T-helper 1 cell treated with Interleukin-12 subunit alpha and Interleukin-12 subunit beta and Interleukin-4 antibody, amounts not matched to agents 30 μg/mL and 1 μg/mL, for 36 hours (primary cell): ENCODE measurements at regions not wholly inside any gene's neighbourhood (a gene's known extent, or its start where the extent isn't known, plus 50 kb on each side); places are given as distances from the start of the nearest gene placed in this dataset.

ENCODE experiments used
- H3K27ac Mint-ChIP-seq: one replicate; pipeline ENCODE4 v1.8.0; 2021; ENCODE audit warnings: mild to moderate bottlenecking, mixed read lengths
- H3K27me3 Mint-ChIP-seq: one replicate; pipeline ENCODE4 v1.8.0; 2021; ENCODE audit warnings: low read depth, mixed read lengths
- H3K36me3 Mint-ChIP-seq: one replicate; pipeline ENCODE4 v1.8.0; 2021; ENCODE audit warnings: low read depth, mixed read lengths
- H3K4me1 Mint-ChIP-seq: one replicate; pipeline ENCODE4 v1.8.0; 2021; ENCODE audit warnings: low read depth, mixed read lengths
- H3K4me3 Mint-ChIP-seq: one replicate; pipeline ENCODE4 v1.8.0; 2021; ENCODE audit warnings: mild to moderate bottlenecking, moderate library complexity, mixed read lengths
- H3K9me3 Mint-ChIP-seq: one replicate; pipeline ENCODE4 v1.8.0; 2021; ENCODE audit warnings: mixed read lengths

DNA sequence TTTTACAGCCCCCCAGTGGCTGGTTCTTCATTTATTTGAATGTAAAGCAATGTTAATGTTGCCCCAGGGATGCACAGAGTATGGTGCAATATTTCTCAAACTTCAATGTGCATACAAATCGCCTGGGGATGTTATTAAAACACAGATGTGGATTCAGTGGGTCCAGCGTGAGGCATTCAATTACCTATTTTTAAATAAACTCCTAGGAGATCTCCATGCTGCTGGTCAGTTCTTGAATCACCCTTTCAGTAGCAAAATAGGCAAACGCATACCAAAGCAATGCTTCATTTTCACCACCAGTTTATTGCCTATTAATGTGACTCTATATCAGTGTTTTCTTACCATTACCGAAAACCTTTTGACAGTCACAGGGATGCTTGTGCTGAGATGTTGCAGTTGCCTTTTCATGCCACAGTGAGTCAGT, 530.7 kb downstream of the CBLN2 start:
- no peaks in the 10 kb centered on the region for H3K36me3 Mint-ChIP-seq
- H3K27me3 Mint-ChIP-seq: no peaks in the 10 kb centered on the region
- H3K4me3 Mint-ChIP-seq: no peak overlapping the region
- H3K27ac Mint-ChIP-seq: no peak overlapping the region
- no peaks in the 10 kb centered on the region for H3K4me1 Mint-ChIP-seq
- no peaks in the 10 kb centered on the region for H3K9me3 Mint-ChIP-seq

DNA sequence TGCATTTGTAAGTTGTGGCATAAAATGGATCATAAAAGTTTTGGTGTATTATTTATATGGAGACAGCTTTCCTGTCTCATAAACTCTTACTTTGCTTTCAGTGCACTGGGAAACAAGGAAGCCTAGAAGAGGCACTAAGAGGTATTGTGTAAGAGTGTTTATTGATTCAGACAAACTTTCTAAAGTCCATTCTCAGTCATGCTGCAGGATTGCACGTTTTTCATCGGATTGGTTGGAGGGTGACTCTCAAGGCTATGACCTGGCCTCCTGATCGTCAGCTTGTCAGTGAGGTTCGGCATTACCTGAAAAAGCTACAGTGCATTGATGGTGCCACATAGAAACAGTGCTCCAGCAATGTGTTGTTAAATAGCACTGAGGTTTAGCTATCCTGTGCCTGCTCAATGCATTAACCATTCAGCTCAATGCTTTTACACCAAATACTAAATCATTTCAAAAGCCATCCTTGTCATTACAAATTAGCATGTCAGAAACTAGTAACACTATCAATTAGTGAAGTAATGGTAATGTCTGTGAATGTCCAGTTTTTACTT, 545.5 kb downstream of the CBLN2 start:
- Mint-ChIP-seq H3K4me3 (no peak overlapping the region), H3K27ac (no peak overlapping the region), H3K4me1 (no peaks in the 10 kb centered on the region), H3K36me3 (no peaks in the 10 kb centered on the region), H3K27me3 (no peaks in the 10 kb centered on the region), H3K9me3 (no peaks in the 10 kb centered on the region)

DNA sequence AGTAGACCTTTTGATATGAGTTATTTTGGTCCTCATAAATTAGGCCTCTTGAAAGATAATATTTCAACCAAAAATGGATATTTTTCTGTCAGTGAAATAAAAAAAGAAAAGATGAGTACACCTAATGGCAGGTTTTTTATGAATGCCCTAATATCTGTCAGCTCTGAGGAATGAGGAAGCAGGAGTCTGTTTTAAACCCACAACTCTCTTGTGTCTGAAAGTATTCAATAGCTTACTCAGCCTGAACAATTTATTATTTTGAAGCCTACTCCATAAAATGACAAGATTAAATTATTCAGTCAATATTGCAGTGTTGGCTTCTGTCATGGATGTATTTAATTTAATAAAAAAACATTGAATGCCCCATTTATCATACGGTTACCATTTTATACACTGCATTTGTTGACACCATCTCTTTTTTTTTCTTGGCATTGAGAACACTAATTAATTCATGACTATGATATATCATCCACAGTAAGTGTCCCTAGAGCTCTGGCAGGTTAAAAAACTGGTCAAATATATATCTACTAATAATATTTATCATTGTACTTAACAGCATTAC, 548.2 kb downstream of the CBLN2 start:
- Mint-ChIP-seq H3K9me3 (no peaks in the 10 kb centered on the region), H3K4me3 (no peak overlapping the region), H3K27me3 (no peaks in the 10 kb centered on the region), H3K4me1 (no peaks in the 10 kb centered on the region), H3K36me3 (no peaks in the 10 kb centered on the region), H3K27ac (no peak overlapping the region)

DNA sequence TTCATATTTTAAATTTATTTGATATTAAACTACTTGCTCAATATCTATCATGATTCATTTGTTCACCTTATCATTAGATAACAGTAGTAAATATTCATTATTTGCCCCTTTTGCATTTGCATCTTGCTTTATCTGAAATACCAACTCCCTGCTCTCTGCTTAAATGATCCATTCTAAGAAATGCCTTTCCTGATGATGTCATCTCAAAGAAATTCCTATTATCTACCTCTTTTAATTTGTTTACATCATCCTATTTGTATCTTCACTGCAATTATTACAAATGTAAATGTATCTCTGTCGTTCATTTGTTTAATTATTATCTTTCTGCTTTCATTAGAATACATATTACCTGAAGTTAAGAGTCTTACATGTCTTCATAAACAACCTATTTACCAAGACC, 549.9 kb downstream of the CBLN2 start:
- H3K9me3 Mint-ChIP-seq: no peaks in the 10 kb centered on the region
- H3K4me1 Mint-ChIP-seq: no peaks in the 10 kb centered on the region
- no peaks in the 10 kb centered on the region for H3K27me3 Mint-ChIP-seq
- H3K27ac Mint-ChIP-seq: no peak overlapping the region
- no peak overlapping the region for H3K4me3 Mint-ChIP-seq
- H3K36me3 Mint-ChIP-seq: no peaks in the 10 kb centered on the region

DNA sequence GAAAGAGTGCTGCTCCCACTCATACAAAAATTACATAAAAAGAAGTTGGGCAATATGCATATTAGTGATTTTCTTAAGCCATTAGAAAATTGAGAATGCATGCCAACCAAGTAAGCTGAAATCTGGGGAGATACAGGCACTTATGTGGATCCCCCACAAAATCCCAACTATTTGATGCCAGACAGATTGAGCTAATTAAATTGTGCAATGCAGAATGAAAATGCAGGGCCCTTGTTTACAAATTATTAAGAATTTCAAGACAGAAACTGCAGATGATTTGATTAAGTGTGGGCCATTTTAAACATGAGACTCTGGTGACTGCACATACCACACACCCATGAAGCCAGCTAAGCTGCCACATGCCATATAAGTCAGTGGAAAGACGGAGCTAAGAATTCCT, 554.5 kb downstream of the CBLN2 start:
- no peaks in the 10 kb centered on the region for H3K27me3 Mint-ChIP-seq
- H3K4me1 Mint-ChIP-seq: no peaks in the 10 kb centered on the region
- no peaks in the 10 kb centered on the region for H3K9me3 Mint-ChIP-seq
- no peak overlapping the region for H3K27ac Mint-ChIP-seq
- H3K4me3 Mint-ChIP-seq: no peak overlapping the region
- H3K36me3 Mint-ChIP-seq: no peaks in the 10 kb centered on the region

DNA sequence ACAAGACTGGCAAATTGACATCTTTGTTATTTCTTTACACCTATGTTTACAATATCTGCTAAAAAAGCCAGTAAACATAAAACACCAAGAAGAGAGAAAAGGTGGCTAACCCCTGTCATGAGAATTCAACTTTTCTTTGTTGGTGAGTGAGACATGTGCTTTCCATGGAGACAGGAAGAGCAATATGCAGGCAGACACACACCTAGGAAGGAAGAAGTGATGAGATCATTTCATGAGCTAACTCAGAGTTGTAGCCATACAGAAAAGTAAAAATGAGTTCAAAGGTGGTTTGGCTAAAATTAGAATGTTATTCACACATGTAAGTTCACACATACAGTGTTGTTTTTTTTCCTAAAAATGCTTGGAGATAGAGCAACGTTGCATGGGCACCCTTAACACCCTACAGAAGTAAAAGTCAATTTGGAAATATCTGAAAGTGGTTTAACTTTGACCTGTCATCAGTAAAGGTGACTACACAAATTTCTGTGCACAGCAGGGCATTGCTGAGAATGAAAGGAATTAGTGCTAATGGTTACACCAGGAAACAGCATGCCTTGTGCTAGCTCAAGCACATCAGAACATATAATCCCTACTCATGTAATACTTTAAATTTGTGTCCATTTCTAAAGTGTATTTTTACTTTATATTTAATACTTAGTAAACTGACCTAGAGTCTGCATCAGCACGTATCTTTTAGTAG, 557.6 kb downstream of the CBLN2 start:
- no peak overlapping the region for H3K27ac Mint-ChIP-seq
- no peaks in the 10 kb centered on the region for H3K27me3 Mint-ChIP-seq
- H3K9me3 Mint-ChIP-seq: no peaks in the 10 kb centered on the region
- H3K4me3 Mint-ChIP-seq: no peak overlapping the region
- no peaks in the 10 kb centered on the region for H3K4me1 Mint-ChIP-seq
- no peaks in the 10 kb centered on the region for H3K36me3 Mint-ChIP-seq

DNA sequence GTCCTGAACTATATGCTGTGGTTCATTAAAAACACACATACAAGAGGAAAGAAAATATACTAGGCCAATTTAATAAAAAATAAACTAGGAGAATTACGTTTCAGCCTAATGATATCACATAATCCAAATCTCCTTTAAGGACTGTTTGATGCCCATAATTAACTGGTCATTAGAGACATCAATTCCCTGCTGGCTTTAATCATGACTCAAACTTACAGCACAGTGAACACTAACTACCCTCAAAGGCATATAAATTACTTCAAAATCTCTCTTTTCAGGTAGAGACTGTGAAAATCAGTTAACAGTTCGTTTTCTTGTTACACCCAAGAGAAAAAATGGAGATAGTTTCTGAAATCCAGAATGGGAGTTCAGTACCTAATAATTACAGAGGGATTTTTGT, 567.4 kb downstream of the CBLN2 start:
- Mint-ChIP-seq H3K27ac (no peak overlapping the region), H3K4me3 (no peak overlapping the region), H3K9me3 (no peaks in the 10 kb centered on the region), H3K4me1 (no peaks in the 10 kb centered on the region), H3K27me3 (no peaks in the 10 kb centered on the region), H3K36me3 (no peaks in the 10 kb centered on the region)

DNA sequence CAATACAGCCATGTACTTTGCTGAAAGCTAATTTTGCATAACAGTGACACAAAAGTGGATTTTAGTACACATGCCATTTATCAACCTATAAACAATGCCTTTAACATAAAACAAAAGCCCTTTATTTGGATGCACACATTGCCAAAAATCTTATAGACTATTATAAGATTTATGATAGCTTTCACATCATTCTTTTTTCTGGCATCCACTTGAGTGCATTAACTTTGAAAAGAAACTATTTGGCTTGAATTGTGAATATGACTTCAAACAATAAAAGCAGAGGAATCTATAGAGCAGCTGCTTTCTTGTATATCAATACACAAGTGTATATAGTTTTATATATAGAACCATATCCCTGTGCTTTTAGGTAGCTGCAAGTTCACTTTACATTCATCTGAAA, 577.4 kb downstream of the CBLN2 start:
- no peak overlapping the region for H3K4me3 Mint-ChIP-seq
- no peaks in the 10 kb centered on the region for H3K4me1 Mint-ChIP-seq
- no peaks in the 10 kb centered on the region for H3K27me3 Mint-ChIP-seq
- no peak overlapping the region for H3K27ac Mint-ChIP-seq
- no peaks in the 10 kb centered on the region for H3K36me3 Mint-ChIP-seq
- no peaks in the 10 kb centered on the region for H3K9me3 Mint-ChIP-seq

DNA sequence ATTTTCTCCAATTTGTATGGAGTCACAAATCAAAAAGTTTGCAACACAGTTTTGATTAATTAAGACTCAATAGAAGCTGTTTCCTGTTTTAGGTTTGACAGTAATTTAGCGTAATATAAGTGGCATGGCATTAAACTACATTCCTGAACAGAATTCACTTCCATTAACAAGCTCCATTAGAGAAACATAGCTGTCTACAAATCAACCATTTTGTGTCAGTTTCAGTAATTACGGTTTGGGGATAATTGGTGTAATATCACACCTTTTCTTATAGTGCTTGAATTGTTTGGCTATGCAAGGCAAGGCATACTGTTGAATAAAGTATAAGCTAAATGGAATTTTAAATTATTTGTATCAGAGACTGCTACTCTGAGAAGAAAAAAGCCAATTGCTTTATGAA, 585.5 kb downstream of the CBLN2 start:
- Mint-ChIP-seq H3K9me3 (no peaks in the 10 kb centered on the region), H3K4me1 (no peaks in the 10 kb centered on the region), H3K27me3 (no peaks in the 10 kb centered on the region), H3K4me3 (no peak overlapping the region), H3K27ac (no peak overlapping the region), H3K36me3 (no peaks in the 10 kb centered on the region)

DNA sequence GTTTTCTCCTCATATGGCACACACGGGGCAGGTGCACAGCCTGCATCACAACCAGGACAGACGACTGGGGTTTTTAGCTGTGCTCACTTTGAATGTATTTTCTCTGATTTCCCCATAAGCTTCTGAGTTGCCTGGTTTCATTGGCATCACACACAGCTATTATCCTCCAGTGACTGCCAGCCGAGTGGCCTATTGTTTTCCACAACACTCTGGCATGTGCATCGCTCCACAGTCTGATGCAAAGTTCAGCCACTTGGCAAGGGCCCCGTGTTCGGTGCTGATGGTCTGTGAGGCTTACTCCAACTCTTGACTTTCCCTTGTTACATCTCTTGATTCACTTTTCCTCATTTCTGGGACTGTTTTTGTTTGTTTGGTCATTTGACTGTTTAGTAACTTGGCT, 593.1 kb downstream of the CBLN2 start:
- Mint-ChIP-seq H3K27ac (no peak overlapping the region), H3K27me3 (no peaks in the 10 kb centered on the region), H3K4me1 (no peaks in the 10 kb centered on the region), H3K36me3 (no peaks in the 10 kb centered on the region), H3K9me3 (no peaks in the 10 kb centered on the region), H3K4me3 (no peak overlapping the region)

DNA sequence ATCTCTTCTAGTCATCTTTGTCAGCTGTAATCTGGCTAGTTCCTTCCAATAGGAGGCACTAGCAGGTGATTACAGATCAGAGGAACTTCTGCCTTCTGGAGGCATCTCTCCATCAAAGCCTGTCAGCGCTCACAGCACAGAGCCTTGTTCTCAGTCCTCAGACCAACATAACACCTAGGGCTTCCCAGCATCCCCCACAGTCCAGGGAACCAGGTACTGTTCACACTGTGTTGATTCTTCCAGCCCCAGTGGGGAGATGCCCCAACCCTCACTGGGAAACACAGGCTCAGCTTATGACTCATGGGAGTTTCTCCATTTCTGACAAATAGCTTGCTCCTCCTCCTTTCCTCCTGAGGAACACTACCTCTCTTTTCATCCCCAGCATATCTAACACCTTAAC, 601.7 kb downstream of the CBLN2 start:
- Mint-ChIP-seq H3K9me3 (no peaks in the 10 kb centered on the region), H3K36me3 (no peaks in the 10 kb centered on the region), H3K4me3 (no peak overlapping the region), H3K27me3 (no peaks in the 10 kb centered on the region), H3K4me1 (no peaks in the 10 kb centered on the region), H3K27ac (no peak overlapping the region)

DNA sequence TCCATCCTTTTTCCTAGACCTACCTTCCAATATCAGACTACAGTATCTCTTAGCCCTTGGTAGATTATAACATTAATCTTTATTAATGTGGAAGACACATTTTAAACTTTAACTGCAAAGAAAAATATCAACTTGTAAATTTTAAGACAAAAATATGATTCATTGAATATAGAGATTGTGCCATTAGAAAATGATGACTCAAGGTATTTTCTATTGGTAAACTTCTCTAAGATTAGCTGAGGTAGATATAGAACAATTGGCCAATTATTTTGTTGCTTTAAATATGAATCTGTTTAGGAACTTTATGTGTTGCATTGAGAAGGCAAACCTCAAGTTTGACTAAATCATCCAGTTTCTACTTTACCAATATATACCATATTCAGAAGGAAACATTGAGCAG, 604.7 kb downstream of the CBLN2 start:
- H3K4me3 Mint-ChIP-seq: no peak overlapping the region
- H3K27me3 Mint-ChIP-seq: no peaks in the 10 kb centered on the region
- H3K9me3 Mint-ChIP-seq: no peaks in the 10 kb centered on the region
- no peaks in the 10 kb centered on the region for H3K36me3 Mint-ChIP-seq
- no peaks in the 10 kb centered on the region for H3K4me1 Mint-ChIP-seq
- no peak overlapping the region for H3K27ac Mint-ChIP-seq

DNA sequence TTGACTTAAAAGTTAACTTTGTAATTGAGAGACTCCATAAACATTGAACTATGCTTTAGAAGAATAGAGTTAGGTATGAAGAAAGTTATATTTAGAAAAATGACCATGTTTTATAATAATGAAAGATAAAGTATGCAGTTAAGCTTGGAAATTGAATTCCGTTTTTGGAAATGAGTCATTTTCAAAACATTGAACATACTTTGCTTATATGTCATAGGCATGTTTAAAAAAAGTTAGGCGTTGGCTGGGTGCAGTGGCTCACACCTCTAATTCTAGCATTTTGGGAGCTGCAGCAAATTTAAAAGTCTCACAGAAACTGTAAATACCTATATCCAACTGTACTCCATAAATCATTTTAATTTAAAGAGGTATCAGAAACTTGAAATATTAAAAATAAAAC, 607.4 kb downstream of the CBLN2 start:
- Mint-ChIP-seq H3K27ac (no peak overlapping the region), H3K27me3 (no peaks in the 10 kb centered on the region), H3K4me3 (no peak overlapping the region), H3K4me1 (no peaks in the 10 kb centered on the region), H3K9me3 (no peaks in the 10 kb centered on the region), H3K36me3 (no peaks in the 10 kb centered on the region)

DNA sequence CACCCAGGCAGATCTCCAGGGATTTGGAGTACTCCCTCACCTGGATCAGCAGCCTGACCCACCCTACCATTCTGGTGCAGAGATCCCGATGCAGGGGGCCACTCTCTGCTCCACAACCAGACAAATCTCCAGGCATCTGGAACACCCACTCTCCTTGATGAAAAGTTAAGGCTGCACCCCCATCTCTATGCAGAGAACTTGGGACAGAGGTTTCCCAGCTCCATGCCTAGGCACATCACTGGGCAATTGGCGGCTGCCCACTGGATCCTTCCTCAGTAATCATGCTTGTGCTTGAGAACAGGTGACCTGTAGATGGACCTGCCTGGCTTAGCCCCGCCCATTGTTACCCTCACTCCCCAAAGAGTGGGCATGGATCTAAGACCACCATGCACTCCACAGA, 624.9 kb downstream of the CBLN2 start:
- Mint-ChIP-seq H3K9me3 (peaks cover 8% of the 10 kb centered on the region), H3K27ac (no peak overlapping the region), H3K27me3 (no peaks in the 10 kb centered on the region), H3K36me3 (no peaks in the 10 kb centered on the region), H3K4me1 (no peaks in the 10 kb centered on the region), H3K4me3 (no peak overlapping the region)

DNA sequence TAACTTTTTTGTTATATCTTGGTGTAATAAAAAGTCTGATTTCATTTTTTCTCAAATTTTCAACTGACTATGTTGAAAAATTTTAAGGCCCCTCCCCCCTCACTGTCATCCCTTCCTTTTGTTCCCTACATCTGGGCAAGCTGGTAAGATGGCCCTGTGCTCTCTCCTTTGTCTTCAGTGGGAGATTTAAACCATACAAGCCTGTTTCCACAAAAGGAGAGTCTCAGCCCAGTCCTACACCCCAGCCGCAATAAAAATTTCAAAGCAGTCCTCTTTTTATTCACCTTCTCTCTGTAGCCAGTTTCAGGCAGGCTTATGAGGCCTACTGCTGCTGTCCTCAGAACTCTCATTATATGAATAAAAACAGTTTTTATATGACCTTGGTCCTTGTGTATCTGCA, 630.5 kb downstream of the CBLN2 start:
- no peaks in the 10 kb centered on the region for H3K9me3 Mint-ChIP-seq
- no peaks in the 10 kb centered on the region for H3K36me3 Mint-ChIP-seq
- no peaks in the 10 kb centered on the region for H3K27me3 Mint-ChIP-seq
- no peak overlapping the region for H3K4me3 Mint-ChIP-seq
- no peak overlapping the region for H3K27ac Mint-ChIP-seq
- H3K4me1 Mint-ChIP-seq: no peaks in the 10 kb centered on the region
